NCI-H524 (cell line): ENCODE measurements at regions not wholly inside any gene's neighbourhood (a gene's known extent, or its start where the extent isn't known, plus 50 kb on each side); places are given as distances from the start of the nearest gene placed in this dataset.
A peak's percentile ranks its signal among the peaks of the same experiment; 100 is the strongest.

ENCODE experiments used
- DNase-seq, 2 experiments: peaks; one replicate each; lab custom pipeline; 2025; lab: John Stamatoyannopoulos, UW

- no peak for DNase-seq
Observed at GRCh38 chr4:71932941-71933340, 98.9 kb upstream of the NPFFR2 start.

GRCh38 chr4:71938776-71939175, 93.0 kb upstream of the NPFFR2 start:
- DNase-seq = no peak

- peak; percentile 2 to 46 for DNase-seq
Observed at GRCh38 chr4:71941001-71941400, 90.8 kb upstream of the NPFFR2 start.

GRCh38 chr4:71944956-71945355, 86.8 kb upstream of the NPFFR2 start:
- DNase-seq = no peak

DNA sequence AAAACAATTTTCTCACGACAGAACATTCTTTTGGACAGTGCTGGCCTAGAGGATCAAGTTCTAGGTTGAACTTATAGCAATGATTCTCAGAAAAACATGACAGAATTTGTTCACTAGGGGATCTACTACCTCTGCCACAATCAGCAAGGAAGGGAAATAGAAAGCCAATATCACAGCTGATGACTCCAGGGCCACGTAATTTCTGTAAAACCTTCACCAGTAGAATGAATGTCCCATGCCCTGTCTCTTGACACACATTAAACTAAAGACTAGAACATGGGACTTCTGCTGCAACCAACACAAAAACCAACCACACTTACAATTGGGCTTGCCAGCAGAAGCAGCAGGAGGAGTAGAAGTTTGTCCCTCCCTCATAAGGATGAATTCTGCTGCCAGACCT, 86.0 kb upstream of the NPFFR2 start:
- DNase-seq = no peak

DNA sequence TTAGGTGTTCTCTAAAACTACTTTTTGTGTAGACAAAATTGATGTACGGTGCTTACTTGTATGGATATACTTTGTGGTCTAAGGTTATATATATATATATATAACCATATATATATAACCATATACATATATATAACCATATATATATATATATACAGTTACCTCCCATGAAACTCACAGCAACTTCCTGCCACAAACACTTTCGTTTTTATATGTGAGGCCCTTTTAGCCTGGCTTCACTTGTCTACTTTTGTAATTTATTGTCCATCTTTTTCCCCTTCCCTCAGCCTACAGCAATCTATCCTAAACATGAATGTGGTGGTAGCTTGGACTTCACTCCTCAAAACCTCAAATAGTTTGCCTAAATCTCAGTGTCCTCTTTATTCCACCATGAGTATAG, 72.8 kb upstream of the NPFFR2 start:
- DNase-seq = no peak

GRCh38 chr4:71962622-71963264, 69.1 kb upstream of the NPFFR2 start:
- no peak for DNase-seq

GRCh38 chr4:71974681-71975080, 57.1 kb upstream of the NPFFR2 start:
- no peak for DNase-seq

DNA sequence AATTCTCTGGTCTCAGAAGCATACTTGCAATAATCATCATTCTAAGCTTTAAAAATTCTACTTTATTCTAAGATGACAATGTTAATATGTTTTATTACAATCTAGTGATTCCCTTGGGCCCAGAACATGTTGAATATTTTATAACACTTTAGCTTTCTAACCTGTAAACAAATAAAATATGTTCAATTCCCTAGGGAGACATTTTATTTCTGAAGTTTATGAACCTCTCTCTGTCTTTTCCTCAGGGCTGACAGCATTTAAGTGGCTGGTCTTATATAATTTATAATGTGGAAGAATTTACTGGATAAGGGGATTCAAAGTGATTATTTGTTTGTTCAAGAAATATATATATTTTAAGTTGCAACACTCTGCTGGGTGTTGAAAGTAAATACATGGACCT, 55.3 kb upstream of the NPFFR2 start:
- DNase-seq = no peak

GRCh38 chr4:71978210-71978835, 53.5 kb upstream of the NPFFR2 start:
- DNase-seq = no peak

GRCh38 chr4:71980976-71981375, 50.8 kb upstream of the NPFFR2 start:
- DNase-seq = no peak
